Activated CD4-positive, CD25-positive, alpha-beta regulatory T cell treated with anti-CD3 and anti-CD28 coated beads, Interleukin-2, amount 50 U/mL, for 24 hours (primary cell): ENCODE measurements at regions not wholly inside any gene's neighbourhood (a gene's known extent, or its start where the extent isn't known, plus 50 kb on each side); places are given as distances from the start of the nearest gene placed in this dataset.
"Not testable (repeated sequence)": the region's sequence is repeated elsewhere in the genome, so short reads cannot be mapped to it uniquely, and the experiment has no call there.

ENCODE experiments used
- ATAC-seq, 2 donors: fragments of 150-1000 bp; cut with Tn5 transposase; one replicate each; pipeline ENCODE4 v1.10.0; 2021; ENCODE audit warnings: mild to moderate bottlenecking in 1 of 2, moderate library complexity in 1 of 2

GRCh38 chr14:106179761-106180160 lies 653.4 kb downstream of the TMEM121 start:
- no peak for ATAC-seq

- ATAC-seq, result peak; percentile 85 to 91
These were observed 658.4 kb downstream of the TMEM121 start for GRCh38 chr14:106184771-106185170.

GRCh38 chr14:106185174-106185836 lies 658.9 kb downstream of the TMEM121 start:
- ATAC-seq, result not testable (repeated sequence)

- ATAC-seq, result peak; percentile 51 to 53
These were observed 659.5 kb downstream of the TMEM121 start for GRCh38 chr14:106185837-106186233.

- ATAC-seq, result no peak
These were observed 660.8 kb downstream of the TMEM121 start for GRCh38 chr14:106187216-106187615.

GRCh38 chr14:106192701-106193100 lies 666.3 kb downstream of the TMEM121 start:
- ATAC-seq, result peak; percentile 53 to 67

- ATAC-seq, result not testable (repeated sequence)
These were observed 670.1 kb downstream of the TMEM121 start for GRCh38 chr14:106196459-106196858.

GRCh38 chr14:106197264-106197663 lies 670.9 kb downstream of the TMEM121 start:
- not testable (repeated sequence) for ATAC-seq

GRCh38 chr14:106199097-106199496 lies 672.7 kb downstream of the TMEM121 start:
- no peak for ATAC-seq

- no peak for ATAC-seq
These were observed 674.3 kb downstream of the TMEM121 start for GRCh38 chr14:106200541-106201315.

GRCh38 chr14:106201376-106201775 lies 675.0 kb downstream of the TMEM121 start:
- ATAC-seq, result no peak

- ATAC-seq, result no peak
These were observed 677.1 kb downstream of the TMEM121 start for GRCh38 chr14:106203438-106203837.

- no peak for ATAC-seq
These were observed 677.7 kb downstream of the TMEM121 start for GRCh38 chr14:106204063-106204462.

GRCh38 chr14:106207316-106207715 lies 680.9 kb downstream of the TMEM121 start:
- no peak for ATAC-seq

GRCh38 chr14:106208794-106209193 lies 682.4 kb downstream of the TMEM121 start:
- ATAC-seq, result no peak

GRCh38 chr14:106209755-106210154 lies 683.4 kb downstream of the TMEM121 start:
- no peak for ATAC-seq

- ATAC-seq, result peak; percentile 36 to 44
These were observed 684.3 kb downstream of the TMEM121 start for GRCh38 chr14:106210650-106211049.

GRCh38 chr14:106211334-106211900 lies 685.0 kb downstream of the TMEM121 start:
- no peak for ATAC-seq

- ATAC-seq, result no peak
These were observed 688.8 kb downstream of the TMEM121 start for GRCh38 chr14:106215229-106215628.

GRCh38 chr14:106216679-106217078 lies 690.3 kb downstream of the TMEM121 start:
- ATAC-seq, result no peak

- ATAC-seq, result no peak
These were observed 691.8 kb downstream of the TMEM121 start for GRCh38 chr14:106218174-106218573.

- ATAC-seq, result no peak
These were observed 695.9 kb downstream of the TMEM121 start for GRCh38 chr14:106222311-106222710.

- ATAC-seq, result no peak
These were observed 696.3 kb downstream of the TMEM121 start for GRCh38 chr14:106222731-106223130.

GRCh38 chr14:106227793-106228192 lies 701.4 kb downstream of the TMEM121 start:
- no peak for ATAC-seq
